GM19395 (cell line): ENCODE measurements at regions not wholly inside any gene's neighbourhood (a gene's known extent, or its start where the extent isn't known, plus 50 kb on each side); places are given as distances from the start of the nearest gene placed in this dataset.
"Not testable (repeated sequence)": the region's sequence is repeated elsewhere in the genome, so short reads cannot be mapped to it uniquely, and the experiment has no call there.

Source experiments
- ATAC-seq: cut with Tn5 transposase; IDR thresholded peaks from one replicate; pipeline ENCODE4 v1.9.1; 2021; ENCODE audit warnings: mild to moderate bottlenecking, moderate library complexity; ENCODE audit not compliant: unreplicated experiment

DNA sequence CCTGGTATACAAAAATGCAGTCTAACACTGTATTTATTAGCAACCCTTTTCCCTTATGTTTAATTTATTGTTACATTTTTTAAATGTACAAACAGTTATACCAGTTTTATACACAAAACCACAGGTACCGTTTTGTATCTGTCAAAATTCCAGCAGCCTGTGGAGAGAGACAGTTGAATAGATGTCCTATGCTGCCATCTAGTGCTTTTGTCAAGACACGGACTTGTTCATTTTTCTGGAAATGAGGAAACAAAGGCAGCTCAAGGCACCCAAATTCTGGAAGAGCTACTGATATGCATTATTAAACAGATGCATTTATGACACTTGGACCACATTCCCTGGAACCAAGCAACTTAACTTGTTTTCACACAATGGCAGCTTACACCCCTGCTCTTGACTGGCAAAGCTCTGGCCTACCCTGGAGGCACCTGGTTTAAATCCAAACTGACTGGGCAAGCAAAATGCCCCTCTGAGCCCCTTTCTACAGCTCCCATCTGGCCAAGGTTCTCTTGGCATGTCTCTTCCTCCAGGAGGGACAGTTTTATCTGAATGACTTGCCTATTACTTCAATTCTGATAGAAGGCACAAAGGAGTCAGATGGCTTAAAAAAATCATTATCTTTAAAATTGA, 286.9 kb upstream of the PRKD1 start:
- ATAC-seq: peak; percentile 60

DNA sequence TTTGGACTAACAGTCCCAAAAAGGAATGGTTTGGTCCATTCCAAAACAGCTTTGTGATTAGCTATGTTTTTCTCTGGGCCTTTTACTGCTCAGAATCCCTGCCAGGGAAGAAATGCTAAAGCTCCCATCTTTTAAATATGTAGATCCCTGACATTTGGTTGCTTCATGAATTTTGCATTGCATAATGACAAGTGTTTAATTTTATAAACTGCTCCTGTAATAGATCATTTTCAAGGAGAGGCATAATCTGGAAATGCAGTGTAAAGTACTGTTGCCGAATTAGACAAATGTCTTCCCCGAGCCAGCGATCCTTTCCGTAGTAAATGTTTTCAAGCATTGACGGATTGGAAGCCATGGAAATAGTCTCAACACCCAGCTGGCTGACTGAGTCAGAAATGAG, 291.3 kb upstream of the PRKD1 start:
- ATAC-seq: no peak

DNA sequence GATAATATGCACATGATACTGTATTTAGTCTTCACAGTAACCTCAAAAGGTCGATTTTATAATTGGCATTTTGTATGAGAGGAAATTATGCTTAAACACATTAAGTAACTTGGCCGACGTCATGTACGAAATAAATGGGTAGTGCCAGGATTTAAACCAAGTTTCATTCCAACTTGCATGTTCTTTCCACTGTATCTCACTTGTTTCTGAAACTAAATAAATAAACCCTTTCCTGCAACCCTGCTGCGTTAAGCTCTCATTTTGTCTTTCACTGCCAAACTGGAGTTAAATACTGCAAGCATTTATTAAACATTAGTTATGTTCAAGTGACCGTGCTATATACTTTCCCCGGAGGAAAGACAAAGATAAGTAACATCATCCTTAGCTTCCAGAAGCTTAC, 293.9 kb upstream of the PRKD1 start:
- no peak for ATAC-seq

DNA sequence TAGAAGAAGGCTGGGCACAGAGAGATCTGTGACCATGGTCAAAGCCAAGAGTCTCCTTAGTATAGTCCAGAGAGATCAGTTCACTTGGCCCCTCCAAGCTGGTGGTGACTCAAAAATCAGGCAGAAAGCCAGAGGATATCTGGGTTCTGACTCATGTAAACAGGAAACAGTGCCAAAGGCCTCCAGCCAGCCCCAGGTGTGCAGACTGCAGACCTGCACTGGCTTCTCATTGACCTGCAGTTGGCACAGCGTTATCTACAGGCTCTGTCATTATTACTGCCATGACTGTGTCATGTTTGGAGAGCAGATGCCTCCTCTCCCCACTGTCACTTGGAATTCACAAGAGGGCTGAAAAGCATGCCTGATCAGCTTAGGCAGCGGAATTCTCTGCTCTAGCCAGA, 295.7 kb upstream of the PRKD1 start:
- no peak for ATAC-seq

DNA sequence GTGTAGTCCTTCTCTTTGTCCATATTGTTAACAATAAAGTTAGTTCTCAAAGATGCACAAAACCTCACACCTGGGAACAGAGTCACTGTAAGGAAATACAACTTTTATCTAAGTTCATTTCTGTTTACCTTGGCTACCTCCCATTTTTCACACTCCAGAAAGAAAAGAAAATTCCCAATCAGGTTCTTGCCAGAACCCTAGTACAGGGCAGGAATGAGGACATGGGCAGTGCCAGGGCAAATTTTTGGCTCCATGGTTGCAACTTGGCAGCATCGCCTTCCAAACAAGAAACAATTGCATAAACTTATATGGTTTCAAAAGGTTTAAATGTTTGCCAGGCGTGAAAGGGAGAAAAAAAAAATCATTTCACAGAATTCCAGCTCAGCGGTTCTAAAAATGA, 296.3 kb upstream of the PRKD1 start:
- no peak for ATAC-seq

DNA sequence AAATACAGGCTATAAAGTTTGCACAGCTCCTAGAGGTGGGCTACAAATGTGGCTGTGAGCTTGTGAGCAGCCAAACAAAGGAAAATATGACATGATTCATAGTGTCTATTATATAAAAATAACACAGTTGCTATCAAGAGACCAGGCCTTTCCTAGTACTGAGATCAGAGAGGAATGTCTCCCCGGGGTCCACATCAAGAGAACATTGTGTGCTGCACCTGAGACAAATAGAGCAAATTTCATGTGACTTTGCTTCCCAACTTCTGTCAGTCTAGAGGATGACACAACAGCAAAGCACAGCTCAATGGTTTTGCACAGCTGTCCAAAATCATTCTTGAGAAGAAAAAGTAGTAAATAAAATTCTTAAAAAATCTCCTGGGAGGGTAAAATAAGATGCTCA, 297.5 kb upstream of the PRKD1 start:
- ATAC-seq: no peak

DNA sequence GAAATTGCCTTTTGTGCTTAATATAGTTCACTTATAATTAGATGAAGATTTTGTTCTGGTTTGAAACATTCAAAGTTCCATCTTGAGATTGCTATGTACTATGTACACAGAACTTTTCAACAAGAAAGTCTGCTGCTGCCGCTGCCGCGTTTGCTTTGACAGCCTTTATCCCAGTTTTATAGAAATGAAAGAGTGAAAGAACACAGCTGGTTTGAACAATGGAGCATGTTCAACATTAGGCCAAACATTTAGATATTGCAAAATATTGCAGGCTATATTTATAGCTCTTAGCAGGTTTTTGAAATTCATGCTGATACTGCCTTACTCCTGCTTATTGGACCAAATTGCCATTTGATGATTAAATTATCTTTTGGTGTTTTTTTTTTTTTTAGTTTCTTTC, 299.8 kb upstream of the PRKD1 start:
- ATAC-seq: no peak

DNA sequence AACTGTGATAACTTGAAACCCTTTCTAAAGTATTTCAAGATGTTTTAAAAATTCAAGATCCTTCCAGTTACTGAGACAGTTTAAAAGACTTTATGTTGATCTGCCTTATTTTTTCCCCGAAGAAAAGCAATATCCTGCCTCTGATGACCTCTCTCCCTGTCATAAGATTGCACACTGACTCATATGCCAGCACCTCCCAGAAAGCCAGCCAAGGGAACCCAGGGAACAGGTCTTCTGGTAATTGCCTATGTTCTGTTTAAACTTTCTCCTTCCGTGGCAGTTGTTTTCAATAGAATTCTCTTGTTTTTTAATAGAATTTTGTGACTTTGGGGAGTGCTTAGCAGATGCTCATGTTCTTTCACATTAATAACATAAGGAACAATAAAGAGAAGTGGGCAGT, 300.2 kb upstream of the PRKD1 start:
- no peak for ATAC-seq

DNA sequence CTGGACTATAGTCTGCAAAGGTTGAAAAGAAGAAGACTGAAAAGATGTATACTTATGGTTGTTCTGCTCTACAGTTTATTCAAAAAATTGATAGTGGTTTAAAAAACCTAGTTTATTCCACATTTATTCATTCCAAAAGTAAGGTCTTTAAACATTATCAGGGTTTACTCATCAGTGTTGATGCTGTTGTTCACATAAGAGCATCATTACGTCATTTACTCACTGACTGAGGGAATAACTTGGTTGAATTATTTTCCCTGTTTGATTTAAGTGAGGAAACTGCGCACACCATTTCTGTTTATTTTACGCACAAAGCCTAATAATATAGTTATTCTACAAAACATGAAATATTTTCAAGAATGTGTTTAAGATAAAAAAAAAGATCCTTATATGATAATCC, 303.1 kb upstream of the PRKD1 start:
- no peak for ATAC-seq

DNA sequence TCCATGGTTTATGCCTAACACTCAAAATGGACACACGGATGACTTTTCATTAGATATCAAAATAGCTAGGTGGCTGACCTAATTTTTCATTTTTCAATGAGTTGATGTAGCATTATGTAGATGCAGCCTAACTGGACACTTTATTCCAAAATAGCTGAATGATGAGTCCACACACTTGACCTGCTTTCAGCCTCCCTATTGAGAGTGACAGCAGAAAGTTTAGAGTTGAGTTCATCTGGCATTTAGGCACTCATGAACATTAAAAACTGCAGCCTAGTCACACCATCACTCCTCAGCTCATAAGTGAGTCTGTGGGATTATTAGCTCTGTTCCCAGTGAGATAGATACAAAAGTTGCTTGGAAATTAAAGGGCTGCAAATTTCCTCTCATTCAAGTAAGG, 307.3 kb upstream of the PRKD1 start:
- ATAC-seq: no peak

DNA sequence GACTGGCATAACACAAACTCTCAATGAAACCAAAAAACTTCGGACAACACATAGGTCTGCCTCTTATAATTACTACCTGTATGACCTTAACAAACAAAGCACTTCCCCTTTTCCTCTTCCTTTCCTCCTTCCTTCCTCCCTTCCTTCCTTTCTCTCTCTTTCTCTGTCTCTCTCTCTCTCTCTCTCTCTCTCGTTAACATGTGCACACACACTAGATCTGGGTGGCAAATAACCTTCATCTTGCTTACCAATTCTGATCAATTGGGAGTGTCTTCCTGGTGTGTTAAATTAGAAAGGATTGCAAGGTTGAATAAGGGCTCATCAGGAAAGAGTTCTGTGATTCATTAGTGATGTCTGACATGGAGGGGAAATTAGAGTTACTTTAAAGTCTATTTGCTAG, 307.8 kb upstream of the PRKD1 start:
- no peak for ATAC-seq

DNA sequence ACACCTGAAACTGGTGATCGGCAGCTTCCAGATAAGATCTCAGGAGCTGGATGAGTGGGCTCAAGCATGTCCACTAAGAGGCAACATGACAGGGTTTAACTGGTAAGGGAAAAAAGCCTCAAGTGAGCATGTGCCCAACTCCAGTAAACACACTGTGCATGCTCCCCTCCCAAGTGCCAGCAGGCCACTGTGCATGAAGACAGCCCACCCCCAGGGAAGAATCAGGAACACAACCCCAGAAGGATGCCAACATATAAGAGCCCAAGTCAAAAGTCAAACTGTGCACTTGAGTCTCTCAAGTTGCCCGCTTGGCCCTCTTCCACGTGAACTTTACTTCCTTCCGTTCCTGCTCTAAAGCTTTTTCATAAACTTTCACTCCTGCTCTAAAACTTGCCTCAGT, 311.3 kb upstream of the PRKD1 start:
- no peak for ATAC-seq

DNA sequence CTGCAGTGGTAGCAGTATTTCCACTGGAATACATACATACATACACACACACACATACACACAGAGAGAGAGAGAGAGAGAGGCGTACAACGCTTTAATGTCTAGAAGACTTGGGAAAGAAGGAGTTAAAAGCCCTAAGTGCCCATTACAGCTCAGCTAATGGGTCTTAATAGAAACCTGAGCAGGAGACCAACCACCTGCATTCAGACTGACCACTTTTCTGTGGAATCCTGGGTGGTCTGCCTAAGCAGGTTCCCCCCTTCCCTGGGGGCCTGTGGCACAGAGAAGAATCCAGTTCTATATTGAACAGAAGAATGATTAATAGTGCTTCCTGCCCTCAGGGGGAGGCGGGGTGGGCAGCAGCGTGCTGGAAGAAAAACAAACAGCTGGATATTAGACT, 312.4 kb upstream of the PRKD1 start:
- ATAC-seq: no peak

DNA sequence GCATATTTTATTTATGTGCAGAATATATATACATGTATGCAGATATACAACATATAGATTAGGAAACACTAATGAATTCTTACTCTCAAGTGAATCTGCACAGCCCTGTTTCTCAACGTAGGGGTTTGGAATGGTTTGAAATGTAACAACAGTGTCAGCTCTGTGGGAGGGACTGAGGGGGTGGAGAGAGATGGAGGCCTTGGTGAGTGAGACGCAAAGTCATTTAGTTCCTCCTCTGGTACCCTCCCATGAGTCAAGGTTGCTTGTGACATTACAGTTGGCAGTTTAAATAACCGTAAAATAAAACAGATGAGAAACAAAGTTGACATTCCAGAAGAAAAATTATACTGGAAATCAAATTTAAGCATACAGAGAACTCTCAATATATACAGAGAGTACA, 313.0 kb upstream of the PRKD1 start:
- ATAC-seq: no peak

DNA sequence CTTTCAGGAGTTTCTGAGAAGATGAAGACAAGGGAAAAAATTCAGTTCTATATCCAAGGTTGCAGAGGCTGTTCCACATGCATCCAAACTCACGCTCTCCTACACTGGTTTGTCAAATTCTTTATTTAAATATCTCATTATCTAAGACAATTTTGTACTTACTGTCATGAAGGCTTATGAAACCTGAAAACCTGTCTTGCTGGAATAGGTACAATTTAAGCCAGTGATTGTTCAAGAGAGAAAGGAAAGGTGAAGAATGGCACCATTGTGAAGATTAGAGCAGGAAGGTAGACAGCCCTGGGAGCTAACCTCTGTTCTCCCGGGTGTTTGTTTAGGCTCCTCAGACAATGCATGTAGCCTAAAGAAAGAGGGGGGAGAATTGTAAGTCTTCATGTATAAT, 315.1 kb upstream of the PRKD1 start:
- no peak for ATAC-seq

DNA sequence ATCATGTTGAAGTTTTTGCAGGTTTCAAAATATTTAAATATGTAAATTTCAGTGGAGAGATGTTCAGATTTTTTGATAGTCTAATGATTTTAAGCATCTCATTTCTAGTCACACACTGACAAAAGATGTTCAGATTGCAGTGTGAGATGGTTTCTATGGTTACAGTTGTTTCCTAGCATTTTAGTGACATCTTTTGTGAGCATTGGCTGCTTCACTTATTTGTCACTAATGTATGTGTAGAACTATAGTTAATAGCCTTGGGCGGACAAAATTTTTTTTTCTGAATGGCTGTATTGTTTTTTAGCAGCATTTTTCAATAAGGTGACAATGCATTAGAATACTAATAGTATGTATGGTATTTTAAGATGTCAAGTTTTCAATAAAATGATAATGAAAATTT, 315.6 kb upstream of the PRKD1 start:
- no peak for ATAC-seq

DNA sequence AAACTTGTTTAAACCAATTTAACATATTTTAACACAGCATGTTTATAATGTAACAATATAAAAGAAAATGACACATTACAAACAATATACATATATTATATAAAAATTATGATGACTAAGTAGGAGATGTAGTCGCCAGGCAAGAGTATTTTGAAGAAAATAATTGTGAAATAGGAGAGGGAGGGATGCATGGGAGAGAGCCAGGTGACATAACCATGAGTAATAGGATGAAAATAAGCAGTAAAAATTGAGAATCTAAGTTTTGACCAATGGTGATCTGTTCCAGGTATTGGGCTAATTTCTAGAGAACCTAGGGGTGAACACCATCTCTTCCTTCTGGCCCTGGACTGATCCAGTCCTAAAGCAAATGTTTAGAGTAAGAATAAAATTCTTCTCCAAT, 315.2 kb upstream of the G2E3 start:
- ATAC-seq: no peak

DNA sequence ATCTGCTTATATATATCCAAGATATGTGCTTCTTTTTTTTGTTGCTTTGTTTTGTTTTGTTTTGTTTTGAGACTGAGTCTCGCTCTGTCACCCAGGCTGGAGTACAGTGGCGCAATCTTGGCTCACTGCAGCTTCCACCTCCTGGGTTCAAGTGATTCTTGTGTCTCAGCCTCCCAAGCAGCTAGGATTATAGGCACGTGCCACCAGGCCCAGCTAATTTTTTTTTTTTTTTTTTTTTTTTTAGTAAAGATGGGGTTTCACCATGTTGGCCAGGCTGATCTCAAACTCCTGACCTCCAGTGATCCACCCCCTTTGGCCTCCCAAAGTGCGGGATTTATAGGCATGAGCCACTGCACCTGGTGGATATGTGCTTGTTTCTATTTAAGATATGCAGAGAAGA, 314.6 kb upstream of the G2E3 start:
- not testable (repeated sequence) for ATAC-seq

DNA sequence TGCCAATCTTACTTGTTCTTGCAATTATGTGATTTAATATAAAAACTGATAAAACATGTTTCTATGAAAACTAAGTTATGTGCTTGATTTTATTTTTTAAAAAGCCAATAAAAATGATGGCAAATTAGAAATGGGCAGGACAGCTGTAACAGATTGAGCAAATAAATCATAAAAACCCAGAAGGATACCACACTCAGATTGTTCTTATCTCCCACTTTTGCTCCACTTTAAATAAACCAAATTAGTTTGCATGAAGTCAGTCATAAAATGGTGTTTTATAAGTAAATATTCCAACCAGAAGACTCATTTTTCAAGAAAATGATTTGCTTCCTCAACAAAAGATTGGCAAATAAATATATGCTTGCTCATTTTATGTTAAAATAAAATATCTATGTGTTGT, 307.9 kb upstream of the G2E3 start:
- ATAC-seq: no peak

DNA sequence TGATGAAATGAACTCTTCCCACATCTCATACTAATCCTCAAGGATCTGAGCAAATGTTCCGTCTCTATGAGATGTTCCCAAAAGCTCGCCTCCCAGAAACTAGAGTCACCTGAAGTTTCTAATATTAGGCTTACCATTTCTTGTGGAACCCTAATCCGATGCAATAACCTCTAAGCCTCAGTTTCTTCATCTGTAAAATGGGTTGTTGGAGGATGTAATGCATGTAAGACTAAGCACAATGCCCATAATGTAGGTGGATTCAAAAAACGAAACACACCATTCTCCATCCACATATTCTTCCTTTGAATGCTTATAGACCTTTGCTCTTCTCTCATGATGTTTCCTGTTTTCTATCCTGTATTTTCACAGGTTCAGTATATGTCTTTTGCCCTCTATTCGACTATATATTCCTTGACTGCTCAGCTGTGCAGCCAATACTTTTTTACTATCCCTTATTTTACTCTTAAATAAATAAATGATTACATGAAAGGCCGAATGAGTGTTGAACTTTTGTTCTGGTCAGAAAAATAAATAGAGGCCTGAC, 307.3 kb upstream of the G2E3 start:
- ATAC-seq: no peak

DNA sequence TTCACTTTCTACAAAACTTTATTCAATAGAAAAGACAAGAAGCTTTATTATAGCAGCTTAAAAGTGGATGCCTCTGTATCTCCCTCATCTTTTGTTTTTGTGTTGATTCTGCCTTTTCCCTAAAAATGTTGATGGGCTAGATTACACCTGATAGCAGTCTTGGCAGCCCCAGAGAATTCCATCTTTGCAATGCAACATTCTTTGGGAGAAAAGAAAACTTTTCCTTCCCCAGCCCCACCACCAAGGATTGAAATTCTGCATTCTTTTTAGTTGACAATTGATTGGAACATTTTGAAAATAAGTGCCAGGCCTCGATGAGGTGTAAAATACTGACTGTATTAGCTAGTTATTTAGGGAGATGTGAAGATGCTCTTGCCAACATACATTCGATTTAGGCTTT, 306.8 kb upstream of the G2E3 start:
- no peak for ATAC-seq

DNA sequence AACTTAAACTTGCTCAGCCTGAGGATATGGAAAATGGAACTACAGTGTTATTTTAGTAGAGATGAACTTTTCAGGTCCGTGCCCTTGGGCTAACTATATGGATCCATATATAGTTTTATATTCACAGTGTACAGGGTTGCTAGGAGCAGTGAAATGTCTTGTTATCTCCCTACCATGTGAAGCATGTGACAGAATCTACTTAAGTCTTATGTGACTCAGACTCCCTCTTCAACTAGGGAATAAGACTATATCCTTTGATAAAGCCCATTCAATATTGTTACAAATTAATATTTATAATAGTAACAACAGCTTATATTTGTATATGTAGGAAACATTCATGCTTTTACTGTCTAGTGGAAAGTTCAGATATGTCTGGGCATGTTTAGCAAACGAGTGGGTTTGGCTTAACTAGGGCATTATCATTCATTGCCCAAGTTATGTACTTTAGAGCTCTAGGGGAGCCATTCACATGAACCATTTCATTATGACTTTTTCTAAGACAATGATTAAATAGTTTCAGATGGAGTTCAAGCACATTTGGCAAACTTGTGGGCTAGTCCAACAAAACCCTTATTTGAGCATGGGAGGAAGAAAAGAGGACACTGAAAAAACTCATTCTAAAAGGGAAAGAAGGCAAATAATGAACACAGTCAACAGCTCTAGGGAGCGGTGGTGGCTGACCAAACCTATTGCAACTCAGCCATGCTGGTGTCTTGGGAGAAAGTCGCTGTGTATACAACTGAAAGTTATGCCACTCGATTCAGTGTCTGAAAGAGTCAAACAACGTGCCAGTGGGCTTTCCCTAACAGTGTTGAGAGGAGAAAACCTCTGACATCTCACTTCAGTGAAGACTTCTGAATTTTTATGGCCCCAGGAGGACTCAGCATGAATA, 305.9 kb upstream of the G2E3 start:
- no peak for ATAC-seq
